H9 (cell line): ENCODE measurements at regions not wholly inside any gene's neighbourhood (a gene's known extent, or its start where the extent isn't known, plus 50 kb on each side); places are given as distances from the start of the nearest gene placed in this dataset.

Experiments
- DNase-seq: peaks from one replicate; pipeline ENCODE4 v3.0.0-alpha.2; 2017
- H2AFZ ChIP-seq: one replicate; pipeline ENCODE4 v1.6.1; 2013; ENCODE audit warnings: mild to moderate bottlenecking, low read length, control low read depth, moderate library complexity
- H2AK5ac ChIP-seq: 2 replicates; pipeline ENCODE4 v1.6.1; 2013; ENCODE audit warnings: low read length, control low read depth, mixed read lengths; ENCODE audit not compliant: insufficient read length
- H2BK120ac ChIP-seq: one replicate; pipeline ENCODE4 v1.6.1; 2013; ENCODE audit warnings: low read depth, mild to moderate bottlenecking, low read length, control low read depth, inconsistent platforms; ENCODE audit not compliant: poor library complexity, severe bottlenecking
- H2BK12ac ChIP-seq: 2 replicates; pipeline ENCODE4 v1.6.1; 2013; ENCODE audit warnings: low read length, control low read depth, mixed read lengths, low read depth; ENCODE audit not compliant: insufficient read length
- H2BK15ac ChIP-seq: 2 replicates; pipeline ENCODE4 v1.6.1; 2013; ENCODE audit warnings: low read depth, low read length, control low read depth
- H2BK20ac ChIP-seq: one replicate; pipeline ENCODE4 v1.6.1; 2013; ENCODE audit warnings: low read depth, mild to moderate bottlenecking, low read length, control low read depth, inconsistent platforms; ENCODE audit not compliant: poor library complexity, severe bottlenecking
- H2BK5ac ChIP-seq: 2 replicates; pipeline ENCODE4 v1.6.1; 2013; ENCODE audit warnings: low read length, control low read depth, mixed read lengths; ENCODE audit not compliant: insufficient read length
- H3K14ac ChIP-seq: 2 replicates; pipeline ENCODE4 v1.6.1; 2013; ENCODE audit warnings: low read length, control low read depth; ENCODE audit not compliant: insufficient read depth
- H3K18ac ChIP-seq: 2 replicates; pipeline ENCODE4 v1.6.1; 2013; ENCODE audit warnings: low read depth, mild to moderate bottlenecking, mixed read lengths, low read length, control low read depth; ENCODE audit not compliant: insufficient read length
- H3K23ac ChIP-seq: 2 replicates; pipeline ENCODE4 v1.6.1; 2013; ENCODE audit warnings: low read length, control low read depth, mixed read lengths, low read depth; ENCODE audit not compliant: insufficient read length
- H3K23me2 ChIP-seq: 2 replicates; pipeline ENCODE4 v1.6.1; 2013; ENCODE audit warnings: low read depth, mild to moderate bottlenecking, mixed read lengths, low read length, control low read depth; ENCODE audit not compliant: insufficient read length, poor library complexity, severe bottlenecking
- H3K27ac ChIP-seq: 2 replicates; pipeline ENCODE4 v1.5.1; 2013; ENCODE audit warnings: low read length, control low read depth, mixed read lengths, low read depth; ENCODE audit not compliant: insufficient read length
- H3K27me3 ChIP-seq: 2 replicates; pipeline ENCODE4 v1.6.1; 2013; ENCODE audit warnings: low read length, control low read depth, inconsistent platforms; ENCODE audit not compliant: insufficient read depth
- H3K4ac ChIP-seq: 2 replicates; pipeline ENCODE4 v1.6.1; 2013; ENCODE audit warnings: low read depth, mild to moderate bottlenecking, control low read depth, inconsistent platforms, low read length, moderate library complexity
- H3K4me1 ChIP-seq: 2 replicates; pipeline ENCODE4 v1.6.1; 2013; ENCODE audit warnings: low read length, control low read depth, inconsistent platforms; ENCODE audit not compliant: insufficient read depth
- H3K4me2 ChIP-seq: 2 replicates; pipeline ENCODE4 v1.6.1; 2013; ENCODE audit warnings: low read length, control low read depth, mixed read lengths; ENCODE audit not compliant: insufficient read length, insufficient read depth
- H3K56ac ChIP-seq: 2 replicates; pipeline ENCODE4 v1.6.1; 2013; ENCODE audit warnings: low read depth, mild to moderate bottlenecking, mixed read lengths, low read length, control low read depth; ENCODE audit not compliant: insufficient read length
- H3K79me1 ChIP-seq: 2 replicates; pipeline ENCODE4 v1.6.1; 2013; ENCODE audit warnings: low read depth, mild to moderate bottlenecking, moderate library complexity, low read length, control low read depth, inconsistent platforms; ENCODE audit not compliant: insufficient read depth, poor library complexity, severe bottlenecking
- H3K79me2 ChIP-seq: 2 replicates; pipeline ENCODE4 v1.6.1; 2013; ENCODE audit warnings: low read length, control low read depth, inconsistent platforms; ENCODE audit not compliant: insufficient read depth
- H3K9ac ChIP-seq: 2 replicates; pipeline ENCODE4 v1.6.1; 2013; ENCODE audit warnings: low read length, control low read depth, mixed read lengths; ENCODE audit not compliant: insufficient read length; ENCODE audit errors: extremely low read depth
- H3K9me3 ChIP-seq: one replicate; pipeline ENCODE4 v1.6.1; 2013; ENCODE audit warnings: low read depth, low read length, inconsistent platforms; ENCODE audit not compliant: control insufficient read depth
- H3T11ph ChIP-seq: one replicate; pipeline ENCODE4 v1.6.1; 2013; ENCODE audit warnings: mild to moderate bottlenecking, low read length, control low read depth, inconsistent platforms
- H4K20me1 ChIP-seq: one replicate; pipeline ENCODE4 v1.6.1; 2013; ENCODE audit not compliant: control insufficient read depth, insufficient read length, insufficient read depth
- H4K5ac ChIP-seq: 2 replicates; pipeline ENCODE4 v1.6.1; 2013; ENCODE audit warnings: low read depth, mild to moderate bottlenecking, mixed read lengths, low read length, control low read depth; ENCODE audit not compliant: insufficient read length
- H4K8ac ChIP-seq: replicated peaks from 2 replicates; pipeline ENCODE4 v1.6.1; 2013; ENCODE audit warnings: low read length, control low read depth, mixed read lengths, low read depth; ENCODE audit not compliant: insufficient read length
- H4K91ac ChIP-seq: 2 replicates; pipeline ENCODE4 v1.6.1; 2013; ENCODE audit warnings: low read depth, mild to moderate bottlenecking, moderate library complexity, mixed read lengths, low read length, control low read depth; ENCODE audit not compliant: insufficient read length
- H3K27ac Mint-ChIP-seq, 3 experiments: 2 replicates in 2 of 3; 3 replicates in 1 of 3; pipeline ENCODE4 v1.8.0; 2020 to 2021; ENCODE audit warnings: mixed read lengths in 3 of 3, mild to moderate bottlenecking in 1 of 3, moderate library complexity in 1 of 3
- H3K27me3 Mint-ChIP-seq: 2 replicates; pipeline ENCODE4 v1.8.0; 2021; ENCODE audit warnings: low read depth, mild to moderate bottlenecking, moderate library complexity, mixed read lengths
- H3K36me3 Mint-ChIP-seq, 3 experiments: 2 replicates in 2 of 3; 3 replicates in 1 of 3; pipeline ENCODE4 v1.8.0; 2020 to 2021; ENCODE audit warnings: low read depth in 3 of 3, mixed read lengths in 3 of 3; ENCODE audit not compliant: insufficient read depth in 1 of 3
- H3K4me1 Mint-ChIP-seq, 2 experiments: 2 replicates each; pipeline ENCODE4 v1.8.0; 2020; ENCODE audit warnings: mixed read lengths in 2 of 2
- H3K4me3 Mint-ChIP-seq, 2 experiments: 2 replicates in 1 of 2; 3 replicates in 1 of 2; pipeline ENCODE4 v1.8.0; 2020 to 2021; ENCODE audit warnings: mild to moderate bottlenecking in 2 of 2, mixed read lengths in 2 of 2, moderate library complexity in 1 of 2
- H3K9me3 Mint-ChIP-seq, 2 experiments: 2 replicates in 1 of 2; 3 replicates in 1 of 2; pipeline ENCODE4 v1.8.0; 2020; ENCODE audit warnings: mild to moderate bottlenecking in 2 of 2, mixed read lengths in 2 of 2, moderate library complexity in 1 of 2
- WGBS: extraction: QIAGEN DNeasy Blood & Tissue Kit; methylation state at CpG from one replicate; pipeline ENCODE4 v1.1.7; 2013; ENCODE audit warnings: missing lambda C conversion rate, low lambda C conversion rate, mixed read lengths; ENCODE audit not compliant: insufficient read length; ENCODE audit errors: extremely low coverage; 5-methylcytosine and 5-hydroxymethylcytosine counted together
- TF ChIP-seq, protein P1 (sequence below): fragments of 200-600 bp; sonication (generic); conservative IDR thresholded peaks from 3 replicates; pipeline ENCODE4 v1.8.0; 2021; ENCODE audit warnings: antibody characterized with exemption, mild to moderate bottlenecking

GRCh38 chr2:186058614-186059013, 320.0 kb downstream of the FSIP2 start:
- H2AFZ ChIP-seq: no peak overlapping the region
- no peak overlapping the region for H3K9ac ChIP-seq
- TF ChIP-seq, protein P1, sequence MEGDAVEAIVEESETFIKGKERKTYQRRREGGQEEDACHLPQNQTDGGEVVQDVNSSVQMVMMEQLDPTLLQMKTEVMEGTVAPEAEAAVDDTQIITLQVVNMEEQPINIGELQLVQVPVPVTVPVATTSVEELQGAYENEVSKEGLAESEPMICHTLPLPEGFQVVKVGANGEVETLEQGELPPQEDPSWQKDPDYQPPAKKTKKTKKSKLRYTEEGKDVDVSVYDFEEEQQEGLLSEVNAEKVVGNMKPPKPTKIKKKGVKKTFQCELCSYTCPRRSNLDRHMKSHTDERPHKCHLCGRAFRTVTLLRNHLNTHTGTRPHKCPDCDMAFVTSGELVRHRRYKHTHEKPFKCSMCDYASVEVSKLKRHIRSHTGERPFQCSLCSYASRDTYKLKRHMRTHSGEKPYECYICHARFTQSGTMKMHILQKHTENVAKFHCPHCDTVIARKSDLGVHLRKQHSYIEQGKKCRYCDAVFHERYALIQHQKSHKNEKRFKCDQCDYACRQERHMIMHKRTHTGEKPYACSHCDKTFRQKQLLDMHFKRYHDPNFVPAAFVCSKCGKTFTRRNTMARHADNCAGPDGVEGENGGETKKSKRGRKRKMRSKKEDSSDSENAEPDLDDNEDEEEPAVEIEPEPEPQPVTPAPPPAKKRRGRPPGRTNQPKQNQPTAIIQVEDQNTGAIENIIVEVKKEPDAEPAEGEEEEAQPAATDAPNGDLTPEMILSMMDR: no peak
- no peak overlapping the region for H2BK20ac ChIP-seq
- Mint-ChIP-seq H3K27ac (peak overlapping the region; percentile 36 to 75 (median 74); a peak in 4 of 7 replicates), H3K4me1 (peaks cover 7 to 10% of the 10 kb centered on the region in 2 experiments), H3K27me3 (no peaks in the 10 kb centered on the region), H3K4me3 (no peak overlapping the region), H3K36me3 (no peaks in the 10 kb centered on the region), H3K9me3 (no peaks in the 10 kb centered on the region)
- H3K27ac ChIP-seq: no peak overlapping the region
- H3K4ac ChIP-seq: no peak overlapping the region
- H2BK5ac ChIP-seq: no peak overlapping the region
- H4K5ac ChIP-seq: no peak overlapping the region
- H3K4me1 ChIP-seq: no peaks in the 10 kb centered on the region
- no peak overlapping the region for H4K91ac ChIP-seq
- H3K27me3 ChIP-seq: no peaks in the 10 kb centered on the region
- H3K4me2 ChIP-seq: no peak overlapping the region
- no peak overlapping the region for H2BK120ac ChIP-seq
- H3K56ac ChIP-seq: no peak overlapping the region
- no peak overlapping the region for H3K23ac ChIP-seq
- no peaks in the 10 kb centered on the region for H4K20me1 ChIP-seq
- H3K14ac ChIP-seq: no peak overlapping the region
- H3K79me2 ChIP-seq: no peaks in the 10 kb centered on the region
- H4K8ac ChIP-seq: no peak overlapping the region
- no CpG with 5 or more reads among the region's 3 CpGs for WGBS
- H2BK15ac ChIP-seq: no peak overlapping the region
- no peaks in the 10 kb centered on the region for H3K23me2 ChIP-seq
- H3K9me3 ChIP-seq: no peaks in the 10 kb centered on the region
- no peak overlapping the region for H2AK5ac ChIP-seq
- no peak for DNase-seq
- no peak overlapping the region for H2BK12ac ChIP-seq
- no peaks in the 10 kb centered on the region for H3K79me1 ChIP-seq
- H3T11ph ChIP-seq: no peak overlapping the region
- no peak overlapping the region for H3K18ac ChIP-seq
